Endothelial cell (in vitro differentiated cells): ENCODE measurements at regions not wholly inside any gene's neighbourhood (a gene's known extent, or its start where the extent isn't known, plus 50 kb on each side); places are given as distances from the start of the nearest gene placed in this dataset.

Source experiments
- DNase-seq: peaks from one replicate; pipeline ENCODE4 v3.0.0; 2021; ENCODE audit warnings: low spot score
- H3K27ac Mint-ChIP-seq: one replicate; pipeline ENCODE4 v1.8.0; 2021; ENCODE audit warnings: mixed read lengths, inconsistent platforms; ENCODE audit not compliant: unreplicated experiment
- H3K27me3 Mint-ChIP-seq: one replicate; pipeline ENCODE4 v1.8.0; 2021; ENCODE audit warnings: mild to moderate bottlenecking, moderate library complexity, mixed read lengths, inconsistent platforms; ENCODE audit not compliant: unreplicated experiment
- H3K36me3 Mint-ChIP-seq: one replicate; pipeline ENCODE4 v1.8.0; 2021; ENCODE audit warnings: mild to moderate bottlenecking, low read depth, mixed read lengths, inconsistent platforms; ENCODE audit not compliant: unreplicated experiment
- H3K4me1 Mint-ChIP-seq: one replicate; pipeline ENCODE4 v1.8.0; 2021; ENCODE audit warnings: mild to moderate bottlenecking, mixed read lengths, inconsistent platforms; ENCODE audit not compliant: unreplicated experiment
- H3K4me3 Mint-ChIP-seq: one replicate; pipeline ENCODE4 v1.8.0; 2021; ENCODE audit warnings: mild to moderate bottlenecking, mixed read lengths, inconsistent platforms; ENCODE audit not compliant: unreplicated experiment
- H3K9me3 Mint-ChIP-seq: one replicate; pipeline ENCODE4 v1.8.0; 2021; ENCODE audit warnings: mixed read lengths, inconsistent platforms; ENCODE audit not compliant: unreplicated experiment
- TF ChIP-seq, protein P1 (sequence below): fragments of 200-600 bp; sonication (generic); IDR thresholded peaks from one replicate; pipeline ENCODE4 v1.5.0; 2021; ENCODE audit warnings: antibody characterized with exemption; ENCODE audit not compliant: unreplicated experiment

DNA sequence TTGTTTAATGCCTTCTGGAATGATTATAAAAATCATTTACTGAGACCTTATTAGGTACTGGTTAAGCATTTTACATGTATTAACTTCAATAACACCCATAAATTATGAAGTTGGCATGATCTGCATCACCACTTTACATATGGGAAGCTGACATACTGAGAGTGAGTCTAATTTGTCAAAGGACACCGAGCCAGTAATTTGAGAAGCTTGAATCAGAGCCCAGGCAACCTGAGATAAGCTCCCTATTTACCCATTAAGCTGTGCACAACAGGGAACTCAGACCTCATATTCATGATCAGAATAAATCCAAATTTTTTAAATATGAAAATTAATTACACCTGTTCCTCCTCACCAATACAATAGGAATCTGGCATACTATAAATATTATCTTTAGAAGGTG is 247.9 kb upstream of the EPHA5 start:
- DNase-seq: no peak
- H3K4me1 Mint-ChIP-seq: no peaks in the 10 kb centered on the region
- H3K36me3 Mint-ChIP-seq: no peaks in the 10 kb centered on the region
- no peaks in the 10 kb centered on the region for H3K27me3 Mint-ChIP-seq
- H3K27ac Mint-ChIP-seq: no peak overlapping the region
- no peak overlapping the region for H3K4me3 Mint-ChIP-seq
- TF ChIP-seq, protein P1, sequence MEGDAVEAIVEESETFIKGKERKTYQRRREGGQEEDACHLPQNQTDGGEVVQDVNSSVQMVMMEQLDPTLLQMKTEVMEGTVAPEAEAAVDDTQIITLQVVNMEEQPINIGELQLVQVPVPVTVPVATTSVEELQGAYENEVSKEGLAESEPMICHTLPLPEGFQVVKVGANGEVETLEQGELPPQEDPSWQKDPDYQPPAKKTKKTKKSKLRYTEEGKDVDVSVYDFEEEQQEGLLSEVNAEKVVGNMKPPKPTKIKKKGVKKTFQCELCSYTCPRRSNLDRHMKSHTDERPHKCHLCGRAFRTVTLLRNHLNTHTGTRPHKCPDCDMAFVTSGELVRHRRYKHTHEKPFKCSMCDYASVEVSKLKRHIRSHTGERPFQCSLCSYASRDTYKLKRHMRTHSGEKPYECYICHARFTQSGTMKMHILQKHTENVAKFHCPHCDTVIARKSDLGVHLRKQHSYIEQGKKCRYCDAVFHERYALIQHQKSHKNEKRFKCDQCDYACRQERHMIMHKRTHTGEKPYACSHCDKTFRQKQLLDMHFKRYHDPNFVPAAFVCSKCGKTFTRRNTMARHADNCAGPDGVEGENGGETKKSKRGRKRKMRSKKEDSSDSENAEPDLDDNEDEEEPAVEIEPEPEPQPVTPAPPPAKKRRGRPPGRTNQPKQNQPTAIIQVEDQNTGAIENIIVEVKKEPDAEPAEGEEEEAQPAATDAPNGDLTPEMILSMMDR: no peak
- no peaks in the 10 kb centered on the region for H3K9me3 Mint-ChIP-seq

DNA sequence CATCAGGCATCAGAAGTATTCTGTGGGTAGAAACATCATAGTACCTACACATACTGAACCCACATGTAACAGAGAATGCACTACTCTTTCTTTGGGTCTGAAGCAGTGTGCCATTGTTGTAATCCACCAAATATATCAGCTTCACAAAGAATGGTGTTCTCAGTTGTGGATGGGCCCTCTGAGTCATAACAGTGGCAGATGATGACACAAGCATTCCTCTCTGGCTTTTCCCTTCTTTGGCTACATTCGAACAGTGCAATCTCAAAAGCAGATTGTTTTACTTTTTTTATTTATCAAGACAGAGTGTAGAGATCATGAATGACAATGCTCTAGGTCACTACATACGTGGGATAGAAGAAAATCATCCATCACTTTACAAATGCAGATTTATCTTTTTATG is 247.2 kb upstream of the EPHA5 start:
- DNase-seq: no peak
- no peak overlapping the region for H3K27ac Mint-ChIP-seq

DNA sequence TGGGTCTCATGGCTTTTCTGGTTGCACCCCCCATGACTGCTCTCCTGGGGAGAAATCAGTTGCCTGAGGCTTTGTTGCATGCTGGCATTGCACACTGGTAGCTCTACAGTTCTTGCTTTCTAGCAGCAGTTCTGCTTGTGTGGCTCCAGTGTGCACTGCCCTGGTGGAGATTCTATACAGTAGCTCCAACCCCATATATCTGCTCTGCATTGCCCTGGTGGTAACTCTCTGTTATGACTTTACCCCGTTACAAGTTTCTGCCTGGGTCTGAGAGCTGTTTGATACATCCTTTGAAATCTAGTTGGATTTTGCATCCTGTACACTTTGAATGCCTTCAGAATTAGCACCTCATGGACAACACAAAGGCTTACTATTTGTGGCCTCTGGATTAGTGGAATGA is 241.4 kb upstream of the EPHA5 start:
- Mint-ChIP-seq H3K36me3 (no peaks in the 10 kb centered on the region), H3K27me3 (no peaks in the 10 kb centered on the region), H3K27ac (no peak overlapping the region), H3K4me1 (no peaks in the 10 kb centered on the region), H3K4me3 (no peak overlapping the region), H3K9me3 (no peaks in the 10 kb centered on the region)
- no peak for DNase-seq
- TF ChIP-seq, protein P1: no peak

More for the DNA sequence above, 247.2 kb upstream of the EPHA5 start:
- no peaks in the 10 kb centered on the region for H3K36me3 Mint-ChIP-seq
- no peaks in the 10 kb centered on the region for H3K9me3 Mint-ChIP-seq
- TF ChIP-seq, protein P1: no peak
- no peaks in the 10 kb centered on the region for H3K27me3 Mint-ChIP-seq
- no peaks in the 10 kb centered on the region for H3K4me1 Mint-ChIP-seq
- no peak overlapping the region for H3K4me3 Mint-ChIP-seq

DNA sequence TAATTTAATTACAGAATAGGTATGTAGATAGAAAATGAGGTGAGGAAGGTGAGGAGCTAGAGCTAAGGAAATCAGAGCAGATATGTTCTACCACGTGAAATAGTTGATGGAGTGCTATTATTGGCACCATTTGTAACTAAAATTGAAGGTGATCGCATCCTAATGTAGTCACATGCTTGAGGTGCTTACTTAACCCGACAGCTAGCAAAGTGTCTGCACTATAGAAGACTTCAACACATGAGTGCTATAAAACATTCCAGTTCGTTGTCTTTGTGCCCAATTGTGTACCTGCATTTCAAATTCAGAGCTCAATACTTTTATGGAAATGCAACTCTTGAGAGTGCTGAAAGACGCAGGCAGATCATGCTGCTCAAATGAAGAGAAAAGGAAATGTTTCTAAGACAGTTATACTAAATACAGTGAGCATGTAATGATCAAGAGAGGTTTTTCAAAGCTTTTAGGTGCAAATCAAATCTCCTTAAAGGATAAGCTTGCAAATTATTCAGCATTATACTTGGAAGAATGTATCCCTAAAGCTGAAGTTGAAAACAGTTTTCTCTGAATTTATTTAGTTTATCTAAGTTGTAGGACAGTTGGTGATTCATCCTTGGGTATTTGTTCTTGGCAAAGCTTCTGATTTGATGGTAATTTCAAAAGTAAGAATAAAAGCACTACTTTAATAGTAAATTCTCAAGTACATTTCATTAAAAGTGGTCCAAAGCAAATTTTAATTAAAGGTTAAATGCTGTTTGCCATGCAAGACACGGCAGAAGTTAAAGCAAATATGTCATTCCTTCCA is 223.9 kb upstream of the EPHA5 start:
- Mint-ChIP-seq H3K27ac (no peak overlapping the region), H3K4me3 (no peak overlapping the region), H3K27me3 (no peaks in the 10 kb centered on the region), H3K9me3 (no peaks in the 10 kb centered on the region), H3K4me1 (no peaks in the 10 kb centered on the region), H3K36me3 (no peaks in the 10 kb centered on the region)
- no peak for DNase-seq
- TF ChIP-seq, protein P1: no peak

DNA sequence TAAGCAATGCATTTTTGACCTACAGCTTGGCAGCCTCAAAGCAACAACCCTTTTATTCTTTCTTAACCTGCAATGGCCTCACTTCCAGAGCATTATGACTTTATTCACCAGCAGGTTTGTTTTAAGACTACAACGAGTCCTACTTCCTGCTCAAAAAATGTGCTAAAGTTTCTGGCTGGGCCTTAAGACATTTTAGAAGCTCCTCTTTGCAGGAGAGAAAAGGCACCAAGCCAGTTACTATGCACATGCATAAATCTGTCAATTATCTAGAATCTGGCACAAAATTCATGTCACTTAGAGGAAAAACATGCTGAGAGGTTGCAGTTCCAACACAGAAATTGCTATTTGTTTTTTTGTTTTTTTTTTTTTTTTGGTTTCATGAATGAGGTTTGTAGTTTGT is 223.0 kb upstream of the EPHA5 start:
- no peak overlapping the region for H3K27ac Mint-ChIP-seq
- no peaks in the 10 kb centered on the region for H3K36me3 Mint-ChIP-seq
- H3K4me3 Mint-ChIP-seq: no peak overlapping the region
- no peaks in the 10 kb centered on the region for H3K4me1 Mint-ChIP-seq
- no peaks in the 10 kb centered on the region for H3K9me3 Mint-ChIP-seq
- H3K27me3 Mint-ChIP-seq: no peaks in the 10 kb centered on the region
- TF ChIP-seq, protein P1: no peak
- DNase-seq: no peak
